Astrocyte (in vitro differentiated cells and primary cell): ENCODE measurements at regions not wholly inside any gene's neighbourhood (a gene's known extent, or its start where the extent isn't known, plus 50 kb on each side); places are given as distances from the start of the nearest gene placed in this dataset.
A peak's percentile ranks its signal among the peaks of the same experiment; 100 is the strongest.

Source experiments
- DNase-seq: peaks from one replicate; pipeline ENCODE4 v3.0.0-alpha.2; 2010; ENCODE audit warnings: low read depth
- FAIRE-seq: peaks from 2 replicates; lab custom pipeline; 2011; peaks lifted over from hg19 to GRCh38; lab: Jason Lieb, UNC
- H2AFZ ChIP-seq: 2 replicates; pipeline ENCODE4 v1.6.0; 2012; ENCODE audit warnings: low read depth, low read length, inconsistent platforms
- H3K27ac ChIP-seq: 2 replicates; pipeline ENCODE4 v1.5.1; 2011; ENCODE audit warnings: low read depth, low read length, inconsistent platforms
- H3K27me3 ChIP-seq: 2 replicates; pipeline ENCODE4 v1.6.0; 2011; ENCODE audit warnings: low read length, inconsistent platforms; ENCODE audit not compliant: insufficient read depth
- H3K36me3 ChIP-seq: 2 replicates; pipeline ENCODE4 v1.5.1; 2011; ENCODE audit warnings: low read length, inconsistent platforms; ENCODE audit not compliant: insufficient read depth
- H3K4me1 ChIP-seq: 2 replicates; pipeline ENCODE4 v1.5.1; 2011; ENCODE audit warnings: low read length, inconsistent platforms; ENCODE audit not compliant: insufficient read depth
- H3K4me2 ChIP-seq: 2 replicates; pipeline ENCODE4 v1.6.0; 2012; ENCODE audit warnings: low read length, inconsistent platforms
- H3K4me3 ChIP-seq: 2 replicates; pipeline ENCODE4 v1.5.1; 2011; ENCODE audit warnings: low read depth, mild to moderate bottlenecking, low read length, inconsistent platforms; ENCODE audit not compliant: insufficient read depth
- H3K79me2 ChIP-seq: 2 replicates; pipeline ENCODE4 v1.6.0; 2012; ENCODE audit warnings: mild to moderate bottlenecking, low read length, inconsistent platforms; ENCODE audit not compliant: insufficient read depth
- H3K9ac ChIP-seq: 2 replicates; pipeline ENCODE4 v1.6.0; 2012; ENCODE audit warnings: mild to moderate bottlenecking, low read length, inconsistent platforms
- H3K9me3 ChIP-seq: 2 replicates; pipeline ENCODE4 v1.5.1; 2012; ENCODE audit warnings: low read depth, mild to moderate bottlenecking, low read length, inconsistent platforms; ENCODE audit not compliant: insufficient read depth
- H4K20me1 ChIP-seq: 2 replicates; pipeline ENCODE4 v1.6.0; 2012; ENCODE audit warnings: low read length, inconsistent platforms; ENCODE audit not compliant: insufficient read depth
- H3K27ac Mint-ChIP-seq: one replicate; pipeline ENCODE4 v1.8.0; 2021; ENCODE audit warnings: mild to moderate bottlenecking, mixed read lengths; ENCODE audit not compliant: unreplicated experiment
- H3K27me3 Mint-ChIP-seq: one replicate; pipeline ENCODE4 v1.8.0; 2021; ENCODE audit warnings: low read depth, mixed read lengths; ENCODE audit not compliant: unreplicated experiment
- H3K36me3 Mint-ChIP-seq: one replicate; pipeline ENCODE4 v1.8.0; 2021; ENCODE audit warnings: low read depth, mixed read lengths; ENCODE audit not compliant: unreplicated experiment
- H3K4me1 Mint-ChIP-seq: one replicate; pipeline ENCODE4 v1.8.0; 2021; ENCODE audit warnings: low read depth, mixed read lengths; ENCODE audit not compliant: unreplicated experiment
- H3K4me3 Mint-ChIP-seq: one replicate; pipeline ENCODE4 v1.8.0; 2021; ENCODE audit warnings: mild to moderate bottlenecking, moderate library complexity, mixed read lengths; ENCODE audit not compliant: unreplicated experiment
- H3K9me3 Mint-ChIP-seq: one replicate; pipeline ENCODE4 v1.8.0; 2021; ENCODE audit warnings: mild to moderate bottlenecking, mixed read lengths; ENCODE audit not compliant: unreplicated experiment
- EZH2 ChIP-seq: IDR thresholded peaks from 2 replicates; pipeline ENCODE4 v1.6.1; 2012; ENCODE audit warnings: mild to moderate bottlenecking, low read length, inconsistent platforms; ENCODE audit not compliant: insufficient read depth
- TF ChIP-seq, protein P1 (sequence below): IDR thresholded peaks from 2 replicates; pipeline ENCODE4 v1.5.1; 2011; ENCODE audit warnings: low read depth, mild to moderate bottlenecking, inconsistent platforms, low read length, moderate library complexity; ENCODE audit not compliant: insufficient read depth

DNA sequence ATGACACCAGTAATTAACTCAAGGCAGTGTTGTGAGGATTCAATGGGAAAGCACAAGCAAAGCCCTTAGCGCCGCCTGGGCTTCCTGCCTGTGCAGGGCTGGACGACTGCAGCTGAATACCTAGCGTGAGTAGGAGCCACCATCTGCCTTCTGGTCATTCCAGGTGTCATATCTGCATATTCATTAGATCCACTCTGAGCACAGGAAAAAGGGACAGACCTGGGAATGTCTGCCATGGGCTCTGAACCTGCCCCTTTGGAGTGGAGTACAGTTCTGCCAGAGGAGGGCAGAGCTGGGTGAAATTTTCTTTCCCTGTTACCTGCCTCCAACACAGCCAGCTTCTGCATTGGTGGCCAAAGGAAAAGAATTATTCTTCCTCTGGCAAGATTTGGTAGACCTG, 298.8 kb downstream of the NSG2 start:
- no peak overlapping the region for H3K27ac Mint-ChIP-seq
- H3K27ac ChIP-seq: no peak overlapping the region

DNA sequence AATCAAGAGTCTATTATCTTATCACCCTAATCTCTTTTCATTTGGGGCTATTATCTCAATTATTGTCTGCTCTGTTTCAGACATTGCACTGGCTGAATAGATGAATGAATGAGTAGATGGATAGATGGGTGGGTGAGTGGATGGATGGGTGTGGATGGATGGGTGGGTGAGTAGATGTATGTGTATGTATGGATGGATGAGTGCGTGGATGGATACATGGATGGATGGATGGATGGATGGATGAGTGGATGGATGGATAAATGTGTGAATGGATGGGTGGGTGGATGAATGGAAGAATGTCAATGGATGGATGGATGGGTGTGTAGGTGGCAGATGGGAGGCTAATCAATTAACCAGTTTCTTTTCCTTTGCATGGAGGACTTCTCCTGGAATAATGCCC, 301.7 kb downstream of the NSG2 start:
- Mint-ChIP-seq H3K9me3 (peaks cover 7% of the 10 kb centered on the region), H3K27ac (no peak overlapping the region), H3K36me3 (no peaks in the 10 kb centered on the region)

More for the DNA sequence above, 298.8 kb downstream of the NSG2 start:
- Histone ChIP-seq H3K9ac (no peak overlapping the region), H3K4me3 (no peak overlapping the region), H3K36me3 (no peaks in the 10 kb centered on the region), H3K4me1 (no peaks in the 10 kb centered on the region), H4K20me1 (no peaks in the 10 kb centered on the region), H3K27me3 (peaks cover 2% of the 10 kb centered on the region), H3K4me2 (no peak overlapping the region), H3K9me3 (no peaks in the 10 kb centered on the region), H2AFZ (no peak overlapping the region), H3K79me2 (no peaks in the 10 kb centered on the region)
- Mint-ChIP-seq H3K4me1 (no peaks in the 10 kb centered on the region), H3K9me3 (peaks cover 4% of the 10 kb centered on the region), H3K27me3 (peaks cover 36% of the 10 kb centered on the region), H3K4me3 (no peak overlapping the region), H3K36me3 (no peaks in the 10 kb centered on the region)
- TF ChIP-seq, protein P1, sequence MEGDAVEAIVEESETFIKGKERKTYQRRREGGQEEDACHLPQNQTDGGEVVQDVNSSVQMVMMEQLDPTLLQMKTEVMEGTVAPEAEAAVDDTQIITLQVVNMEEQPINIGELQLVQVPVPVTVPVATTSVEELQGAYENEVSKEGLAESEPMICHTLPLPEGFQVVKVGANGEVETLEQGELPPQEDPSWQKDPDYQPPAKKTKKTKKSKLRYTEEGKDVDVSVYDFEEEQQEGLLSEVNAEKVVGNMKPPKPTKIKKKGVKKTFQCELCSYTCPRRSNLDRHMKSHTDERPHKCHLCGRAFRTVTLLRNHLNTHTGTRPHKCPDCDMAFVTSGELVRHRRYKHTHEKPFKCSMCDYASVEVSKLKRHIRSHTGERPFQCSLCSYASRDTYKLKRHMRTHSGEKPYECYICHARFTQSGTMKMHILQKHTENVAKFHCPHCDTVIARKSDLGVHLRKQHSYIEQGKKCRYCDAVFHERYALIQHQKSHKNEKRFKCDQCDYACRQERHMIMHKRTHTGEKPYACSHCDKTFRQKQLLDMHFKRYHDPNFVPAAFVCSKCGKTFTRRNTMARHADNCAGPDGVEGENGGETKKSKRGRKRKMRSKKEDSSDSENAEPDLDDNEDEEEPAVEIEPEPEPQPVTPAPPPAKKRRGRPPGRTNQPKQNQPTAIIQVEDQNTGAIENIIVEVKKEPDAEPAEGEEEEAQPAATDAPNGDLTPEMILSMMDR: no peak
- no peak for TF ChIP-seq EZH2
- no peak for FAIRE-seq
- DNase-seq: no peak

DNA sequence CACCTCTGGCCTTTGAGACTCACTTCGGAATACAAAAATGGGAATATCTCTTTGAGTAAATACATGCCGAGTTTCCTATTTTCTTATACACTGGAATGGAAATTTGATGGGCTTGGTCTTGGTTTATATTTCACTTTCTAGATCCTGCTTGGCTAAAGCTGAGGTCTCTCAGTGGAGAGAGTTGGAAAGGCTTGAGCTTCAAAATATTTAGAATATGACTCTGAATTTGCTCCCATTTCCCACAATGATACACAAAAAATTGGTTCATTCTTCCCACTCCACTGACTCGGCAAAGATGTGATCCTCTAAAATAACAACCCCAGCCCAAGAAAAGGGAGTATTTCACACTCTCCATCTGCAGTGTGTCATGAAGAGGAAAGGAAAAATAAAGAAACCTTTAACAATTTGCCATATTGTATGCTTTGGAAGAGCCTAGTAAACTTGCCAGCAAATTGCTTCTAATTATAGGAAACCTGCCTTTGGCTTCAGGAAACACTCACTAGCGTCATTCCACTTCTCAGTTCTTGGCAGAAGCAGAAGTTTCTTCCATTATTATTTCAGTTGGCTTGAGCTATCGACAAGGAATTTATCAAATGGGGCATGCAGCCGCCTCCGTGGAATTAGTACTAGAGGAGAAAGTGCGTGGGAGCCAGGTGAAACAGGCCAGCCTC, 302.9 kb downstream of the NSG2 start:
- Histone ChIP-seq H3K36me3 (no peaks in the 10 kb centered on the region), H2AFZ (no peak overlapping the region), H3K4me2 (no peak overlapping the region), H3K9ac (no peak overlapping the region), H3K4me1 (no peaks in the 10 kb centered on the region), H4K20me1 (no peaks in the 10 kb centered on the region), H3K79me2 (no peaks in the 10 kb centered on the region), H3K9me3 (no peaks in the 10 kb centered on the region), H3K27ac (no peak overlapping the region), H3K4me3 (no peak overlapping the region), H3K27me3 (peaks cover 2% of the 10 kb centered on the region)
- Mint-ChIP-seq H3K9me3 (peaks cover 9% of the 10 kb centered on the region), H3K4me3 (no peak overlapping the region), H3K4me1 (no peaks in the 10 kb centered on the region), H3K27ac (no peak overlapping the region), H3K36me3 (no peaks in the 10 kb centered on the region), H3K27me3 (peaks cover 45% of the 10 kb centered on the region)
- DNase-seq: peak; percentile 91
- FAIRE-seq: no peak
- no peak for TF ChIP-seq EZH2
- TF ChIP-seq, protein P1: no peak

More for the DNA sequence above, 301.7 kb downstream of the NSG2 start:
- H3K4me1 ChIP-seq: no peaks in the 10 kb centered on the region
- H3K9ac ChIP-seq: no peak overlapping the region
- Mint-ChIP-seq H3K4me3 (no peak overlapping the region), H3K27me3 (peaks cover 47% of the 10 kb centered on the region), H3K4me1 (no peaks in the 10 kb centered on the region)
- FAIRE-seq (no peak), DNase-seq (no peak)
- H3K9me3 ChIP-seq: no peaks in the 10 kb centered on the region
- H3K4me3 ChIP-seq: no peak overlapping the region
- H3K36me3 ChIP-seq: no peaks in the 10 kb centered on the region
- H3K79me2 ChIP-seq: no peaks in the 10 kb centered on the region
- H2AFZ ChIP-seq: no peak overlapping the region
- peaks cover 2% of the 10 kb centered on the region for H3K27me3 ChIP-seq
- H4K20me1 ChIP-seq: no peaks in the 10 kb centered on the region
- H3K4me2 ChIP-seq: no peak overlapping the region
- TF ChIP-seq, protein P1: no peak
- TF ChIP-seq EZH2: no peak
- H3K27ac ChIP-seq: no peak overlapping the region
